ENCODE measurements at regions not wholly inside any gene's neighbourhood (a gene's known extent, or its start where the extent isn't known, plus 50 kb on each side); places are given as distances from the start of the nearest gene placed in this dataset.
"Not testable (repeated sequence)": the region's sequence is repeated elsewhere in the genome, so short reads cannot be mapped to it uniquely, and the experiment has no call there.

GRCh38 chr7:65144557-65144956, 138.1 kb upstream of the ERV3-1 start:
- TF ChIP-seq, protein P1, sequence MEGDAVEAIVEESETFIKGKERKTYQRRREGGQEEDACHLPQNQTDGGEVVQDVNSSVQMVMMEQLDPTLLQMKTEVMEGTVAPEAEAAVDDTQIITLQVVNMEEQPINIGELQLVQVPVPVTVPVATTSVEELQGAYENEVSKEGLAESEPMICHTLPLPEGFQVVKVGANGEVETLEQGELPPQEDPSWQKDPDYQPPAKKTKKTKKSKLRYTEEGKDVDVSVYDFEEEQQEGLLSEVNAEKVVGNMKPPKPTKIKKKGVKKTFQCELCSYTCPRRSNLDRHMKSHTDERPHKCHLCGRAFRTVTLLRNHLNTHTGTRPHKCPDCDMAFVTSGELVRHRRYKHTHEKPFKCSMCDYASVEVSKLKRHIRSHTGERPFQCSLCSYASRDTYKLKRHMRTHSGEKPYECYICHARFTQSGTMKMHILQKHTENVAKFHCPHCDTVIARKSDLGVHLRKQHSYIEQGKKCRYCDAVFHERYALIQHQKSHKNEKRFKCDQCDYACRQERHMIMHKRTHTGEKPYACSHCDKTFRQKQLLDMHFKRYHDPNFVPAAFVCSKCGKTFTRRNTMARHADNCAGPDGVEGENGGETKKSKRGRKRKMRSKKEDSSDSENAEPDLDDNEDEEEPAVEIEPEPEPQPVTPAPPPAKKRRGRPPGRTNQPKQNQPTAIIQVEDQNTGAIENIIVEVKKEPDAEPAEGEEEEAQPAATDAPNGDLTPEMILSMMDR (IDR thresholded peaks at IDR 0.05), result not testable (repeated sequence)
- not testable (repeated sequence) for TF ChIP-seq POLR2A (IDR thresholded peaks at IDR 0.05)

Data from body of pancreas (tissue), 4 donors.